ENCODE measurements at regions not wholly inside any gene's neighbourhood (a gene's known extent, or its start where the extent isn't known, plus 50 kb on each side); places are given as distances from the start of the nearest gene placed in this dataset.

DNA sequence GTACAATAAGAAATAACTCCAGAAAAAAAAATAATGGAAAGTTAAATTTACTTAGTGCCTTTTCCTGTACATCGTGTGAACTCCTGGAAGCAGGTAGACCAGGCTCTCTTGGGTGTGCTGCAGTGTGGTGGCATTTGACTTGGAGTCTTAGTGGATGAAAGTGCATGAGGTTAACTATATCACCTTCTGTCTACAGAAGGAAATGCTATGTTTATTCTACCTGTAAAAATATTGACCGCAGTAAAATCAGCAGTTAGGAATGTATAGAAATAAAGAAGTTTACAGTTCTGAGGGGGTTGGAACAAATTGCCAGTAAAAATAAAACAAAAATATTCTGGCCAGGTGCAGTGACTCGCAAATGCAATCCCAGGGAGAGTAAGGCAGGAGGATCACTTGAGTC, 722.1 kb downstream of the LIG4 start:
- in situ Hi-C loops (cut with MboI; ENCODE audit: low pct_unique_long_range_greater_than_20kb, low sequenced_read_pairs) = no loop called here
- DNase-seq = no peak

DNA sequence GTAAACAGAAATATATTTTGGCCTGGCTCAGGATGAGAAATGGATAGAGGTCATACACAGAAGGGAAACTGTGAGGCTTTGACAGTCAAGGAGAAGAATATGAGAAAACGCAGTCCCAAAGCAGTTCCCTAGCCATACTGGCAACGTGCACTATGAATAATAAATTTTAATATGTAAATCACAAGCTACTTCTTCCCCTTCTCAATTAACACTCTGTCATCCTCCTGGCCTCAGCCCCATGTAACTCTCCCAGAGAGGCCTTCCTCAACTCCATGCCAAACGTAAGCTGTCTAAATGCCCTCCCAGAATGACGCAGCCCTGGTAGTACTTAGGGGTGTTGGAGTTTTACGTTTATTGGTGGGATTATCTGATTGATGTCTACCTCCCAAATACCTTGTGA, 732.6 kb downstream of the LIG4 start:
- in situ Hi-C loops (cut with MboI; ENCODE audit: low pct_unique_long_range_greater_than_20kb, low sequenced_read_pairs) = no loop called here
- no peak for DNase-seq

DNA sequence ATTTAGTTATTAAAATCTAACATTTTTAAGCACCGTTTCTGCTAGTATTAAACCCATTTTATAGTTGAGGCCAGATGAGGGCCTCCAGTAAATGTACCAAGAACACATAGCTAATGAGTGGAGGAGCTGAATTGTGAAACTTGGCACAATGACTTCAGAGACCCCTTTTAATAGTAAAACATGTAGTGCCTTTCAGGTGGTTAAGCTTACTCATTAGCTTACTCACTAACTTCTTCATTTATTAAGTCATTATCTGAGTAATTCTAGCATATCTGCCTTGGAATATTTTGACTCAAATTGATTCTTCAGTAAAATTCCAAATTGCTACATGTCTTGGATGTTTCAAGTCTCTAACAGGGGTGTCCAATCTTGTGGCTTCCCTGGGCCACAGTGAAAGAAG, 735.2 kb downstream of the LIG4 start:
- in situ Hi-C loops (cut with MboI; ENCODE audit: low pct_unique_long_range_greater_than_20kb, low sequenced_read_pairs) = no loop called here

DNA sequence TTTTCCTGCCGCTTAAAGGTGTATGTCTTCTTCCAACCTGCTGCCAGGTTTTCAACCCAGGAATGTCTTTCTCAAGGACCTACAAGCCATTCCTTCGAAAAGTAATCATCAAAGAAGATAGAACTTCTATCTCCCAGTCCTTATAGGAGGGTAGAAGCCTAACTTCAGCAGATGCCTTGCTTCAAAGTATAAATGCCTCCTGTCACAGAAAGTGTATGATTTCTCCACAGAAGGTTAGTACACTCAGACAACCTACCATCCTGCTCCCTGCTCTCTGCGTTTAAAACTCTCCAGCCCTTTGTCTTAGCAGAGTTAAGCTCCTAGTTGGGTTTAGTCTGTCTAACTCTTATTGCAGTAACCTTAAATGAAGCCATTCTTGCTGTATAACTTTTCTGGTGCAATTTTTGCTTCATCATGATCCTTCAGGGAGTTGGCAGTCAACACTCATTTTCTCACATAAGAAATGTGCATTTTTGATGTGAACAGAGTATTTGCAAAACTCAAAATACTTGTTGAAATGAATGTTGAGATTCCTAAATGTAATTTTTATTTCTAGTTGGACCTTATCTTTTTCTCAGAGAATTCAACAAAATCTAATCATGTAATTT, 737.5 kb downstream of the LIG4 start:
- in situ Hi-C loops (cut with MboI; ENCODE audit: low pct_unique_long_range_greater_than_20kb, low sequenced_read_pairs) = no loop called here
- DNase-seq = no peak

More for the DNA sequence above, 735.2 kb downstream of the LIG4 start:
- DNase-seq = no peak

DNA sequence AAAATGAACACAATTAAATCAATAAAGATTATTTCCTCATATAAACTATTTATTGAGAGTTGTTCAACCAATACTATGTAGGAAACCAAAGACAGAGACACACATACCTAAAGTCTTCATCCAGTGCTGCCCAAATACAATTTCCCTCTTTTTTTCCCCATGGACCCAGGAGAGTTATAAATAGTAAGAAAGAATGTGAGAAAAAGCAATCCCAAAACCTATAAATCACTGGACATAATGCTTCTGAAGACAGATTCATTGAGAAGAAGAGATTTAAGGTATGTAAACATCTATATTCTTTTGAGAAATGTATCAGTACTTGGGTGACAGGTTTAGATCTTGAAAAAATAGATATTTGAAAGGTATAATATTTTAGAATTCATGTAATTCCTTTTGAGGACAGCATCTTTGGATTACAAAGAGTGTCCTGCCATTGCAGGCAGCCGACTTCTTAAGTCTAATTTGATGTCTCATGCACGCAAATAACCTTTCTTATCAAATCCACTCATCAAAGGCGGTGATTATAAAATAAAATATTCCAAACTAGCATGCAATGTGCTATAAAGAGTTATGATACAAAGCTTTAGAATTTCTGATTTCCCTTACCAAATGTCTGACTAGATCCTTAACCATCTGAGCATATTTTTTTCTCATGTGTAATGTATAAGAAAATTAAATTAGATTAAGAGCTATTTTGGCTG, 739.4 kb downstream of the LIG4 start:
- DNase-seq = no peak
- in situ Hi-C loops (cut with MboI; ENCODE audit: low pct_unique_long_range_greater_than_20kb, low sequenced_read_pairs) = no loop called here

DNA sequence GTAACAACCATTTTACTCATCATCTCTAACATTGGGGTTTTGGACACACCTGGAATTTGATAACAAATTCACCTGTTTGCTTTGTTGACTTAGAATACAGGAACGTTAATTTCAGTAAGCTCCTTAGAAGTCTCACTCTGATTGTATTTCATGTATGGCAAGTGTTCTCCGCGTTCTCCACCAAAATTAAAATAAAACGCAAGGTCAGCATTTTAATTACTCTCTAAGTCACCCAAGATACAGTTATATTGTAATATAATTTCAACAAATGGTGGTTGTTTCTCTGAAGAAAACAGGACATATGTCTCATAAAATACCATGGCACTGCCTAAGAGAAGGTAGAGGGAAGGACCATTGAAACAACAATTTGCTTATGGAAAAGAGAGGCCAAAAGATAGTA, 742.1 kb downstream of the LIG4 start:
- no peak for DNase-seq
- in situ Hi-C loops (cut with MboI; ENCODE audit: low pct_unique_long_range_greater_than_20kb, low sequenced_read_pairs) = no loop called here

DNA sequence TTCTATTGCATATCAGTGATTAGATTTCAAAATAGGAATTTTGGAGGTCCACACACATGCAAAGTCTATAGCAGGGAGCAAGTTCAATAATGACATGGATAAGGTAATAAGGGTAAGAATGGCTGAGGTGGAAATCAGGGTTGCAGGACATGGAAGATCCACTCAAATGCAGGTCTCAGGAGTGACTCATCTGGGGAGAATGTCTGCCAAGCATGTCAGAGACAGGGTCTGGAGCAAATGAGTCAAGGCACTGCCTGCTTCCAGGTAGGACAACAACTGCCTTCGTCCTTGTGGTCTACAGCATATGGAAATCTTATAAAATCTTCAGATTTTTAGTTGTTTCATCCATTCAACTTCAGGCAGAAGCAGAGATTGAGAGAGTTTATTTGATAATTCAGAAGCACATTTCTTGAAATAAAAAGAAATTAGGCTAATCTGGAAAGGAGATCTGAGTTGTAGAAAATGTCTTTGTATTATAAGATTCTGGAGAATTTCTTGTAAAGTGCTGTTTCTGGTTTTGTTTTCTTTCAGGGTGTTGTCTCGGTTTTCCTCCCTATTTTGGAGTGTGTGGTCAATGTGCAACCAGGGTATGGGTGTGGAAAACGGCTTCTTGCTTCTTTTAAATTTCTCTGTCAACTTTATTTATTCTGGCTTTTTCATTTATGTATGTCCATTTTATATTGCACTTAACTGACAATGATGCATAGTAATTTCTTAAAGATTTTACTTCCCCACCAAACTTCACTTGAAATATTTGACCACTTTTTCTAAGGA, 748.8 kb downstream of the LIG4 start:
- DNase-seq = no peak
- in situ Hi-C loops (cut with MboI; ENCODE audit: low pct_unique_long_range_greater_than_20kb, low sequenced_read_pairs) = no loop called here

DNA sequence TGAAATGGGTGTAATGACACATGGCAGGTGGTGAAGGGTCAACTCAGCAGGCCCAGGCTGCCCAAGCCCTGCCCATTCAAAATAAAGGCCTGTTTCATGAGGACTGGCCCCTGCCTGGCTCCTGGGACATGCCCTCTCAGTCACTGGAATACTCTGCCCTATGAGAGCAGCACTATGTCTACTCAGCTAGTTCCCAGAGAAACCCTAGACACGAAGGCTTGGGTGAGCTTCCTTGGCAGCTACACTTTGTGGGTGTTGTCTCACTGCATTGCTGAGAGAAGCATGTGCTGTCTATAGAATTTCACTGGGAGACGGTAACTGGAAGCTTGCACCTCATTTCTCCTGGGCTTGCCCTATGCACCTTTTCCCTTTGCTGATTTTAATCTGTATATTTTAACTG, 752.8 kb downstream of the LIG4 start:
- no peak for DNase-seq
- in situ Hi-C loops (cut with MboI; ENCODE audit: low pct_unique_long_range_greater_than_20kb, low sequenced_read_pairs) = no loop called here

DNA sequence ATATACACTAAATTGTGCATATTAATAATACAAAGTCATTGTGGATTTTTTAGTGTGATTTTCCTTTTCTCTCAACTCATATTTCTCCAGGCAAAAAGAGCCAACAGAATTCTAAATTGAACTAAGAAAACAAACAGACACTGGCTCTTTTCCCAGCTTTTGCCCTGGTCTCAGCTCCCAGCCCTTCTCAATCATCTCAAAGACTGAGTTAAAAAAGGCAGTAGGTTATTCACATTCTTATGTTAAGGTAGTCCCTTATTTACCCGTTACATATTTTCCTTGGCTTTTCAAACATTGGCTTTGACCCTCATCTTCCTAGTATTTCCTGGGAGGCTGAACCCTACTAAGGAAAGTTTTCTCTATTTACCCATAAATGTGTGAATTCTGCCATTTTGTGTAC, 753.6 kb downstream of the LIG4 start:
- DNase-seq = no peak
- in situ Hi-C loops (cut with MboI; ENCODE audit: low pct_unique_long_range_greater_than_20kb, low sequenced_read_pairs) = no loop called here

DNA sequence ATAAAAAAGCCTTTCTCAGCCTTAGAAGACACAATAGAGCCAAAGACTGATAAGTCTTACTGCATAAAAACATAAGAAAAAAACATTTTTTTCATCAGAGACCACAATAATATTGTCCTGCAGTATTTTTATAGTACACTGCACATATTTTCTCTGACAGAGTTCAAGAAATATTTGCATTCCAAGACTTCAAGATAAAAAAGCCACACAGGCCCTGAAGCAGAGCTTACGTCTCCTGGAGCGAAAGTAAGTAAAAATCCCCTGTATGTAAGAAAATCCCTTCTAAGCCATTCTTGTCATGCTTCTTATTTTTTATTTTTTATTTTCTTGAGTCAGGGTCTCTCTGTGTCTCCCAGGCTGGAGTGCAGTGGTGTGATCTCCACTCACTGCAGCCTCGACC, 755.9 kb downstream of the LIG4 start:
- in situ Hi-C loops (cut with MboI; ENCODE audit: low pct_unique_long_range_greater_than_20kb, low sequenced_read_pairs) = no loop called here
- DNase-seq = no peak

DNA sequence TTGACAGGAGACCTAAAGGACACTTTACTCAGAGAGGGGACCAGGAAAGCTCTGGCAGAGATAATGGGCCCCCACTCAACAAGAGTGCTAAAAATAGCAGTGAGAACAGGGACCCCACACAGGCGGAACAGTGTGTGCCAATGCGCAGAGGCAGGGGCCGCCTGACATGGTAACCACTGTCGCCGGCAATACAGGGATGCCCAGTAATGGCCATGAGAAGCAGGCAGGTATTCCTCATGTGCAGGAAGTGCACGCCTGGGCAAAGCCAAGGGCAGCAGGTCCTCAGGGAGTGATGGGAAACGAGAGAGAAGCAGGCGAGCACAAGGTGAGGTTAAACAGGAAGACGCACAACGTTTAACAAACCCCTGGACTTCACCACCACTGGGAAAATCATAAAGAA, 757.1 kb downstream of the LIG4 start:
- in situ Hi-C loops (cut with MboI; ENCODE audit: low pct_unique_long_range_greater_than_20kb, low sequenced_read_pairs) = no loop called here
- DNase-seq = no peak

DNA sequence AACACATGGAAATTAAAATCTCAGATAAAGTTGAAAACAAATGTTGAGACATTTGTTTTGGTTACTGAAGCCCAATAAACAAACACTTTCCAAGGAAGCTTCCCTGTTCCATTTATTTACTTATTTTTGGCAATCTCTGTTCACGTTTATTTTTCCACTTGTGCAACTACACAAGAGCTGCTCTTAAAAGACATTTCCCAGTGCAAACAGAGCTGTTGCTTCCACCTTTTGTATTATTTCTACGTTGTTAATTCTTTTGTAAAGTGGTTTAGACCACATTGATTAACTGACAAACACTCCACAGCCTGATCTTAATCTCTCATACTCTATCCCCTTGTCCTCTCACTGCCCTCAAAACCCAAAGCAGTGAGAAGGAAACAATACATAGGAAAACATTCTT, 757.6 kb downstream of the LIG4 start:
- in situ Hi-C loops (cut with MboI; ENCODE audit: low pct_unique_long_range_greater_than_20kb, low sequenced_read_pairs) = no loop called here
- no peak for DNase-seq

DNA sequence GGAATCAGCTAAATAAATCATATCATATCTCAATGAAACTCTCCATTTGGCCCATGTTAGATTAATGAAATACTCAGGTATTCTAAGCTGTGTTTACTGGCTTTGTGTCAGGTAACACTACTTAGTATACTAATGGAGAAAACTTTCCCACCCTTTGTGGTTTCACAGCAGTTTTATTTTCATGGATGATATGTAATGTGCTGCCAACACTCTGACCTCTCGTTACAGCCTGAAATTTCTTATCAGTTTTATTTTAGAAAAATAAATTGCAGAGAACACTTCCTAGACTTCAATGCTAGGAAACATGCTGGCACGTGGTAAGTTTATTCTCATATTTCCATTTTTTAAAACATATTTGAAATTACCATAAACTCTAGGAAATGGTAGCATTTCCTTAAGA, 758.9 kb downstream of the LIG4 start:
- no peak for DNase-seq
- in situ Hi-C loops (cut with MboI; ENCODE audit: low pct_unique_long_range_greater_than_20kb, low sequenced_read_pairs) = no loop called here

DNA sequence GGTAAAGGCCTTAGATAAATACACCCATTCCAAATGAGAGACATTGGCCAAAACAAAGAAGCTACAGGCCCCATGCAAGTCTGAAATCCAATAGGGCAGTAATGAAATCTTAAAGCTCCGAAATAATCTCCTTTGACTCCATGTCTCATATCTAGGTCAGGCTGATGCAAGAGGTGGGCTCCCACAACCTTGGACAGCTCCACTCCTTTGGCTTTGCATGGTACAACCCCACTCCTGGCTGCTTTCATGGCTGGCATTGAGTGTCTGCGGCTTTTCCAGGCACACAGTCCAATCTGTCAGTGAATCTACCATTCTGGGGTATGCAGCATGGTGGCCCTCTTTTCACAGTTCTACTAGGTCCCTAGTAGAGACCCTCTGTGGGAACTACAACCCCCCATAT, 762.5 kb downstream of the LIG4 start:
- DNase-seq = no peak
- in situ Hi-C loops (cut with MboI; ENCODE audit: low pct_unique_long_range_greater_than_20kb, low sequenced_read_pairs) = no loop called here

DNA sequence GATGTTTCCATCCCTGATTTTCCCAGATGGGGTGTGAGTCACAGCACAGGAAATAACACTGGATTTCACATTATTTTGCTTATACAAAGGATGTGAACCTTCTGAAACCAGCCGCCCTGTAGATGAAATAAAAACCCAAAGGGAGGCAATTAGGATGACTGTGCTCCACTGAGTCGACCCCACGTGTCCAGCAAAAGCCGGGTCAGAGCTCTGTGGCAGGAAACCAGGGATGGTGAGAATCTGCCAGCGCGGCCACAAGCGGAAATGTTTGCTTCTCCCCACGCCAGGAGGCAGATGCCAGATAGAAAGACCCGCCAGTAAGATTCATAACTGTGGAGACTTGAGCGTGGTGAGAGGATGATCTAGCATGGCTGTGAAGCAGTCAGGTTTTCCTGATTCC, 764.4 kb downstream of the LIG4 start:
- peak; percentile 72 for DNase-seq
- in situ Hi-C loops (cut with MboI; ENCODE audit: low pct_unique_long_range_greater_than_20kb, low sequenced_read_pairs) = no loop called here

DNA sequence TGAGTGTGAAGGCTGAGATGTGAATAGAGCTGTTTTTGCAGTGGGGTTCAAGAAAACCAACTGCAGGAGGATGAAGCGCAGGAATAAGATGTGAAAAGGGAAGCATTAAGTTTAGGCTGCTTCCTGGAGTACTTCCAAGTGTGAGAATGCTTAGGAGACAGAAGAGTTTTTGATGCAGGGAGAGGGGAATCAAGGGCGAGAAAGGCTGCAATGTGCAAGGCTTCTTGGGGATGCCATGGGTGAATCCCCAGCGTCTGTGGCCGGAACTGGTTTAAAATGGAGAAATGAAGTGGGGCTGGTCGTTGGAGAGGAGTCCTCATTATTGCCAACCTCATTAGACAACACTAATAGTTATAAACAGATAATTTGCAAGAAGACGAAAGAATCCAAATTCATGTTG, 764.9 kb downstream of the LIG4 start:
- in situ Hi-C loops (cut with MboI; ENCODE audit: low pct_unique_long_range_greater_than_20kb, low sequenced_read_pairs) = no loop called here
- no peak for DNase-seq

DNA sequence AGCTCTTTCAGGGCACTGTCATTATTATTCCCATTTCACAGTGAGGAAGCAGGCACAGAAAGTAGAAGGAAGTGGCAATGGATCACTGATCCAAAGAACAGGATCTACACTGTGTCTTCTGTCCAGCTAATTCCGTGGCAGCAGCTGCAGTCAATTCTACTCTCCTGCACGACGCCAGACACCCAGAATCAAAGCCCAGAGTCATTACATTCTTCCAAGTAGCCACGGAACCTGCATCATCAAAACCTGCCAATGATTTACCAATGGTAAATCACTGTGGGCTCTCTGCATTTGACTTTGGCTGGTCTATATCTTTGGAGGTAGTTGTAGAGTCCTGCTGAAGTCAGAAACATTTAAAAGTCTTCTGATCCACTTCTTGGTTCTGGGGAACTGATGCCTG, 767.7 kb downstream of the LIG4 start:
- DNase-seq = no peak
- in situ Hi-C loops (cut with MboI; ENCODE audit: low pct_unique_long_range_greater_than_20kb, low sequenced_read_pairs) = no loop called here

DNA sequence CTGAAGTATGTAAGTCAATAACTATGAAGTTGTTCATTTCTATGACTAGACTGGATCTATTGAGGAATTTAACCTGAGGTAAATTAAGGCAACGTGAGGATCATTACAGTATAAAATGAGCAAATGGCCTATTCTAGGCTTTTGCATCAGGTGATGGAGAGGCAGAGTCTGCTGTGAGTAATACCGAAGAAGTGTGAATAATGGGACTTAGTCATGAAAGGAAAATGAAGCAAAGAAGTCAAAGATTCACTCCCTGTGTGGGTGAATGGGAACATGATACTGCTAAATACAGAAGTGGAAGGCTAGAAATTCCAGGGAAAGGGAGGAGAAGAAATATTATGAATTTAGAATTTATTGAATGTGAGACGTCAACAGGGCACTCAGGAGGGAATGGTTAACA, 774.1 kb downstream of the LIG4 start:
- no peak for DNase-seq
- in situ Hi-C loops (cut with MboI; ENCODE audit: low pct_unique_long_range_greater_than_20kb, low sequenced_read_pairs) = no loop called here

DNA sequence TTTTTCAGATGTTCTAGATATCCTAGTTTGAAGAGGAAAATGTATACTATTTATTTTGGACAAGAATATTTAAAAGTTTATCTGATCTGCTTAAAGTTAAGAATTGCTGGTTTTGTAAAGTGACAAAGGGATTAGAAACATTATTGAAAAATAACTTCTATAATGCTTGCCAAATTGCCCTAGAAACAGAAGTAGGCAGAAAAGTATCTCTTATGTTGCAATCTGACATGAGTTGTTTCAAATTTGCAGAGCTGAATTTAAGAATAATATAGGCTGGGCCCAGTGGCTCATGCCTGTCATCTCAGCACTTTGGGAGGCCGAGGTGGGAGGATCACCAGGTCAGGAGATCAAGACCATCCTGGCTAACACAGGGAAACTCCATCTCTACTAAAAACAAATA, 777.1 kb downstream of the LIG4 start:
- in situ Hi-C loops (cut with MboI; ENCODE audit: low pct_unique_long_range_greater_than_20kb, low sequenced_read_pairs) = no loop called here
- no peak for DNase-seq

DNA sequence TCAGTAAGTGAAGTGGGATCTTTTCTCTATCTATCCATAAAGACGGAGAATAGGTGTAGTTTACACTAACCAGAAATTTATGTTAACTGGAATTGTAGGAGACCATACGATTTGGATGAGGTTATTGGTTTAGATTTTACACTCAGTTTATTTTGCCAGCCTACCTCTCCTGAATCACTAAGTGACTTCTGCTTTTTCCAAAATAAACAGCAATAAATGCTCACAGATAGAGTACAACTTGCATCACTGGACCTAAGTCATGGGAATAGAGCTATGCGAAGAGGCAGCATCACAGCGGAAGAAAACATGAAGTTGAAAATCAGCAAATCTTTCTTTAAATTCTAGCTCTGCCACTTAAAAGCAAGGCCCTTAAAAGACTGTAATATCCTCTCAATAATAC, 781.0 kb downstream of the LIG4 start:
- in situ Hi-C loops (cut with MboI; ENCODE audit: low pct_unique_long_range_greater_than_20kb, low sequenced_read_pairs) = no loop called here
- no peak for DNase-seq

DNA sequence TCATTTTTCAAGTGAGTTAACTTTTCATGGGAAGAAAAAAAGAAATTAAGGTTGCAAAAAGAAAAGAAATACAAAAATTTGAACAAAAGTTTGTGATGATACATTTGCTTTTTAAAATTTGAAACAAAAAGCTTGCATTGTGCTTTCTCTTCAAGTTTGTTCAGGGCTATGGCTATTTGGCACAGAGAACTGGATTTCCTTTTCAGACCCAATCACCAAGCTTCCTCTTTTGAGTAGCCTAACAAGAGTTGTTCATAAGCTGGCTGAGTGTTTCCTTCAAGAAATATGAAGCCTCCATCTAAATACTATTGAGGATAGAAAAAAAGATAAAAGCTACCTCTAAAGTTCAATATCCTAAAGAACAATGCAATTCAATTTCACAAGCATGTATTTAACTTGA, 787.8 kb downstream of the LIG4 start:
- in situ Hi-C loops (cut with MboI; ENCODE audit: low pct_unique_long_range_greater_than_20kb, low sequenced_read_pairs) = no loop called here
- DNase-seq = no peak

Data from KBM-7 (cell line).